IMR-90 (cell line): ENCODE measurements at regions not wholly inside any gene's neighbourhood (a gene's known extent, or its start where the extent isn't known, plus 50 kb on each side); places are given as distances from the start of the nearest gene placed in this dataset.

ENCODE experiments used
- ATAC-seq: fragments of 200-7000 bp; cut with Tn5 transposase; 2 replicates; pipeline ENCODE4 v1.9.1; 2020; ENCODE audit warnings: low read depth, mild to moderate bottlenecking, moderate library complexity
- BruUV-seq: library from RNA; stranded (reverse); fragments of 400-500 nt; replicated peaks from 2 replicates; lab custom pipeline; 2021; lab: Mats Ljungman, UMichigan
- CTCF ChIA-PET: fragments of 300-600 bp; formaldehyde crosslinking; extraction: SDS; loops from one replicate; lab custom pipeline; 2021; ENCODE audit warnings: antibody characterized with exemption; lab: Yijun Ruan, JAX
- POLR2A ChIA-PET: fragments of 300-600 bp; sonication (Branson Sonifier 250); formaldehyde crosslinking; loops from one replicate; lab custom pipeline; 2022; ENCODE audit warnings: antibody characterized with exemption; ENCODE audit not compliant: unreplicated experiment; lab: Charles Lee
- DNase-seq: peaks from one replicate; pipeline ENCODE4 v3.0.0; 2013
- H2AFZ ChIP-seq: replicated peaks from 2 replicates; pipeline ENCODE3; 2013; ENCODE audit warnings: low read length, mild to moderate bottlenecking; ENCODE audit not compliant: poor library complexity
- H2AK5ac ChIP-seq: 2 replicates; pipeline ENCODE4 v1.6.1; 2013; ENCODE audit warnings: low read depth, low read length, inconsistent platforms
- H2AK9ac ChIP-seq: replicated peaks from 2 replicates; pipeline ENCODE3; 2013; ENCODE audit warnings: mild to moderate bottlenecking, low read depth, low read length, moderate library complexity; ENCODE audit not compliant: poor library complexity
- H2BK120ac ChIP-seq: 2 replicates; pipeline ENCODE4 v1.6.1; 2013; ENCODE audit warnings: low read depth, low read length, inconsistent platforms
- H2BK15ac ChIP-seq: 3 replicates; pipeline ENCODE4 v1.6.1; 2013; ENCODE audit warnings: low read depth, low read length, inconsistent platforms
- H2BK20ac ChIP-seq: 2 replicates; pipeline ENCODE4 v1.6.1; 2013; ENCODE audit warnings: low read depth, mild to moderate bottlenecking, inconsistent platforms, low read length, moderate library complexity
- H2BK5ac ChIP-seq: 2 replicates; pipeline ENCODE4 v1.6.1; 2013; ENCODE audit warnings: mild to moderate bottlenecking, low read depth, low read length, inconsistent platforms; ENCODE audit not compliant: poor library complexity, severe bottlenecking
- H3K14ac ChIP-seq: replicated peaks from 2 replicates; pipeline ENCODE4 v1.6.1; 2013; ENCODE audit warnings: low read depth, low read length, inconsistent platforms
- H3K18ac ChIP-seq: 2 replicates; pipeline ENCODE4 v1.6.1; 2013; ENCODE audit warnings: low read depth, low read length, control low read depth
- H3K23ac ChIP-seq: 2 replicates; pipeline ENCODE4 v1.6.1; 2013; ENCODE audit warnings: low read depth, low read length, inconsistent platforms
- H3K27ac ChIP-seq: 2 replicates; pipeline ENCODE4 v1.5.1; 2013; ENCODE audit warnings: mild to moderate bottlenecking, control low read depth, low read length; ENCODE audit not compliant: insufficient read depth
- H3K27me3 ChIP-seq: 2 replicates; pipeline ENCODE4 v1.6.1; 2013; ENCODE audit warnings: low read length; ENCODE audit not compliant: control insufficient read depth, insufficient read depth
- H3K36me3 ChIP-seq: 2 replicates; pipeline ENCODE4 v1.6.1; 2013; ENCODE audit warnings: low read length, mixed read lengths; ENCODE audit not compliant: control insufficient read depth, insufficient read depth
- H3K4ac ChIP-seq: 2 replicates; pipeline ENCODE4 v1.6.1; 2013; ENCODE audit warnings: low read depth, low read length, inconsistent platforms
- H3K4me1 ChIP-seq: 2 replicates; pipeline ENCODE4 v1.6.1; 2013; ENCODE audit warnings: low read length, mixed read lengths; ENCODE audit not compliant: control insufficient read depth, insufficient read depth
- H3K4me2 ChIP-seq: 2 replicates; pipeline ENCODE4 v1.6.1; 2013; ENCODE audit warnings: low read depth, mild to moderate bottlenecking, control low read depth, low read length, moderate library complexity
- H3K4me3 ChIP-seq: 2 replicates; pipeline ENCODE4 v1.5.1; 2013; ENCODE audit warnings: low read depth, mild to moderate bottlenecking, control low read depth, low read length, moderate library complexity; ENCODE audit not compliant: insufficient read depth
- H3K56ac ChIP-seq: 2 replicates; pipeline ENCODE4 v1.6.1; 2013; ENCODE audit warnings: low read length, inconsistent platforms; ENCODE audit not compliant: insufficient read depth; ENCODE audit errors: extremely low read depth
- H3K79me1 ChIP-seq, 2 experiments: 2 replicates each; pipeline ENCODE4 v1.6.1; 2013; ENCODE audit warnings: low read length in 2 of 2, inconsistent platforms in 1 of 2, low read depth in 1 of 2
- H3K9ac ChIP-seq: 2 replicates; pipeline ENCODE4 v1.6.1; 2013; ENCODE audit warnings: low read depth, low read length, control low read depth
- H3K9me1 ChIP-seq: 2 replicates; pipeline ENCODE4 v1.6.1; 2013; ENCODE audit warnings: low read length, inconsistent platforms; ENCODE audit not compliant: insufficient read depth
- H3K9me3 ChIP-seq: 2 replicates; pipeline ENCODE4 v1.6.1; 2013; ENCODE audit warnings: low read length; ENCODE audit not compliant: control insufficient read depth, insufficient read depth
- H4K20me1 ChIP-seq: 2 replicates; pipeline ENCODE4 v1.6.1; 2013; ENCODE audit warnings: low read length, inconsistent platforms; ENCODE audit not compliant: insufficient read depth
- H4K5ac ChIP-seq: 2 replicates; pipeline ENCODE4 v1.6.1; 2013; ENCODE audit warnings: mild to moderate bottlenecking, low read depth, low read length, control low read depth
- H4K8ac ChIP-seq, 2 experiments: 2 replicates each; pipeline ENCODE4 v1.6.1; 2013; ENCODE audit warnings: low read depth in 2 of 2, low read length in 2 of 2, control low read depth in 1 of 2, inconsistent platforms in 1 of 2
- H4K91ac ChIP-seq: 2 replicates; pipeline ENCODE4 v1.6.1; 2013; ENCODE audit warnings: low read depth, low read length, inconsistent platforms; ENCODE audit not compliant: insufficient read depth
- FOS ChIP-seq: fragments of 150-350 bp; IDR thresholded peaks from 2 replicates; pipeline ENCODE4 v1.6.1; 2016; ENCODE audit warnings: low read depth, low read length
- MXI1 ChIP-seq: IDR thresholded peaks from 2 replicates; pipeline ENCODE4 v1.6.1; 2012; ENCODE audit warnings: low read depth, mild to moderate bottlenecking, low read length, moderate library complexity, borderline replicate concordance
- RFX5 ChIP-seq: IDR thresholded peaks from 2 replicates; pipeline ENCODE4 v1.8.0; 2012; ENCODE audit warnings: low read depth, mild to moderate bottlenecking, low read length, moderate library complexity
- SMC3 ChIP-seq: fragments of 150-350 bp; IDR thresholded peaks from 2 replicates; pipeline ENCODE4 v1.6.1; 2016; ENCODE audit warnings: low read depth, mild to moderate bottlenecking, antibody characterized with exemption, low read length, moderate library complexity
- WGBS, 2 experiments: methylation state at CpG; one replicate each; pipeline versions ENCODE4 v1.1.5 to v1.1.7; 2013; ENCODE audit warnings: missing lambda C conversion rate in 2 of 2; ENCODE audit not compliant: insufficient read length in 1 of 2; ENCODE audit errors: extremely low coverage in 2 of 2; 5-methylcytosine and 5-hydroxymethylcytosine counted together
- dilution Hi-C: fragments of 300-500 bp; cut with HindIII; formaldehyde crosslinking; loops from one replicate; pipeline ENCODE4 v1.14.3; 2018; ENCODE audit warnings: low sequenced_read_pairs; ENCODE audit not compliant: unreplicated experiment
- in situ Hi-C: fragments of 300-500 bp; cut with MboI; formaldehyde crosslinking; loops from 3 replicates; pipeline ENCODE4 v1.14.3; 2019; ENCODE audit warnings: low sequenced_read_pairs, inconsistent platforms, mixed read lengths
- intact Hi-C: fragments of 100-400 bp; cut with micrococcal nuclease; formaldehyde crosslinking; loops from 2 replicates; pipeline ENCODE4 v1.10.0; 2022

DNA sequence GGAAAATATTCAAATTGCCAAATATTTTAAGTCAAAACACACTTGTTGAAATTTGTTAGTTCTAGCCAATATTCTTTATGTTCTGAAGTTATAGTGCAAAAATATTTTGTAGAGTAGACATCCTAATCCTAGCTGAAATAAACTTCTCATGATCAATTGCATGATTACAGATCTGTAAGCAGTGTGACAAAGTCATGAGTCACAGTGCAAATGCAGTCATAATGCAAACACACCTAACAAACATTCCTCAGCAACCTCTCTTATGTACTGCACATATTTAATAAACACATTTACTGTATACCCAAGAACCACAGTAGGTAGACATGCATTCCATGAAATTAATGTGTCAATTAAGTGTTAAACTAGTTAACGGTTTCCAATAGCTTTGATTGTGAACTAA is 1857.4 kb downstream of the NCAM2 start:
- Histone ChIP-seq H3K23ac (no peak overlapping the region), H3K36me3 (no peaks in the 10 kb centered on the region), H2BK5ac (no peak overlapping the region), H4K5ac (no peak overlapping the region), H3K9me3 (peaks cover 1% of the 10 kb centered on the region; the same call in 1 of the 2 replicates), H3K4me1 (no peaks in the 10 kb centered on the region), H3K4me2 (no peak overlapping the region), H3K4ac (no peak overlapping the region), H2BK120ac (no peak overlapping the region), H3K4me3 (no peak overlapping the region), H2BK20ac (no peak overlapping the region), H2BK15ac (no peak overlapping the region), H4K8ac (no peak overlapping the region), H3K9ac (no peak overlapping the region), H4K20me1 (no peaks in the 10 kb centered on the region), H3K27me3 (no peaks in the 10 kb centered on the region), H3K14ac (no peak overlapping the region), H3K18ac (no peak overlapping the region), H3K79me1 (no peaks in the 10 kb centered on the region), H2AFZ (no peak overlapping the region), H2AK9ac (no peak overlapping the region), H4K91ac (no peak overlapping the region), H2AK5ac (no peak overlapping the region), H3K9me1 (no peaks in the 10 kb centered on the region), H3K27ac (no peak overlapping the region), H3K56ac (no peak overlapping the region)
- dilution Hi-C loops (no loop called here), intact Hi-C loops (no loop called here), in situ Hi-C loops (no loop called here)
- BruUV-seq, result no TSS peak
- no peak for TF ChIP-seq SMC3
- no peak for TF ChIP-seq MXI1
- no peak for TF ChIP-seq RFX5
- TF ChIP-seq FOS, result no peak
- no CpG with 5 or more reads among the region's 1 CpG for WGBS, 2 experiments
- ATAC-seq, result no peak
- DNase-seq, result no peak
- ChIA-PET POLR2A (no interaction called here), CTCF (interaction anchor here (0.6 kb wide), 1 partner anchor 281 kb away, joined by 4 read pairs; no protein-coding TSS in a partner anchor)
